Right lobe of liver (tissue), 6 donors: ENCODE measurements at regions not wholly inside any gene's neighbourhood (a gene's known extent, or its start where the extent isn't known, plus 50 kb on each side); places are given as distances from the start of the nearest gene placed in this dataset.
"Not testable (repeated sequence)": the region's sequence is repeated elsewhere in the genome, so short reads cannot be mapped to it uniquely, and the experiment has no call there.

Experiments used
- ATAC-seq, 4 donors: fragments of 200-7000 bp; cut with Tn5 transposase; one replicate each; pipeline ENCODE4 v1.9.1; 2020; ENCODE audit warnings: mild to moderate bottlenecking in 4 of 4, moderate library complexity in 4 of 4
- DNase-seq, 3 donors: peaks; one replicate each; pipeline ENCODE4 v3.0.0-alpha.2; 2020
- H3K27ac ChIP-seq, 3 donors: fragments of 200-600 bp; one replicate each; pipeline ENCODE4 v1.8.0; 2022
- H3K27me3 ChIP-seq, 2 donors: fragments of 200-600 bp; one replicate each; pipeline ENCODE4 v1.8.0; 2022
- H3K36me3 ChIP-seq, 4 donors: fragments of 200-600 bp; sonication (generic) in 1 of 4; one replicate each; pipeline versions ENCODE4 v1.5.1 to v1.8.0; 2017 to 2022; ENCODE audit warnings: control low read depth in 1 of 4
- H3K4me1 ChIP-seq, 4 donors: fragments of 200-600 bp; sonication (generic) in 1 of 4; one replicate each; pipeline versions ENCODE4 v1.5.1 to v1.8.0; 2017 to 2022; ENCODE audit warnings: control low read depth in 1 of 4
- H3K4me3 ChIP-seq, 3 donors: fragments of 200-600 bp; one replicate each; pipeline ENCODE4 v1.8.0; 2022
- H3K9me3 ChIP-seq, 4 donors: fragments of 200-600 bp; sonication (generic) in 1 of 4; one replicate each; pipeline versions ENCODE4 v1.5.1 to v1.8.0; 2017 to 2022; ENCODE audit warnings: control low read depth in 1 of 4
- CTCF ChIP-seq, 4 donors: fragments of 200-600 bp in 3 of 4; fragments of 450-650 bp in 1 of 4; IDR thresholded peaks; one replicate each; pipeline versions ENCODE4 v1.5.1 to v1.8.0; 2016 to 2022; ENCODE audit warnings: antibody characterized with exemption in 4 of 4, mild to moderate bottlenecking in 2 of 4
- POLR2A ChIP-seq: fragments of 450-650 bp; IDR thresholded peaks from one replicate; pipeline ENCODE4 v1.6.1; 2017; ENCODE audit warnings: antibody characterized with exemption, mild to moderate bottlenecking
- WGBS: methylation state at CpG from one replicate; pipeline ENCODE4 v1.1.6; 2018; ENCODE audit warnings: low coverage, low lambda C conversion rate; ENCODE audit not compliant: insufficient coverage; ENCODE audit errors: missing lambda C conversion rate; 5-methylcytosine and 5-hydroxymethylcytosine counted together
- intact Hi-C, 2 donors: fragments of 100-400 bp; cut with DNase I; formaldehyde crosslinking; loops; one replicate each; pipeline versions ENCODE4 v1.11.2 to v1.14.1; 2022
- donor health status: DM: no; HTN: yes; CAD: no.
- donor health status: DM: no; HTN: no; CAD: no.
- donor health status: DM: no; HTN: no; CAD: no.
- donor health status: DM: no; HTN: yes; CAD: no.
- donor health status: DM: no; HTN: yes; CAD: no.

DNA sequence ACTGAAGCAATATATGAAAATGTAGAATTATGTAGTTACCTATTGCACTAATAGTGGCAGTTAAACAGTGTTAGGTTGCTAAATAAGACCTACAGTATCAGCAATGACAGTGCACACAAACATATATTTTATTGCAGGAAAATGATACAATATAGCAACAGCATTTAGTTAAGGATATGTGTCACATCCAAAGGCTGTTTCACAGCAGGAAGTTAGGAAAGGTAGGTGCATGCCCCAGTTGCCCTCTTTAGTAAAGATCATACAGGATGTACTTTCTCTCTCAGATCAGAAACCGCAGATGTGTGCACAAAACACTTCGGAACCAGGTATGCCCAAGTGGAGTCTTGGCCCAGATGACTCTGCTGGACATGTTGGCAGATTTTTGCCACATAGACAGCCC is 444.1 kb downstream of the XIRP2 start:
- intact Hi-C loops: no loop called here
- ATAC-seq: no peak
- 67% methylated on average over 1 of the region's 2 CpGs for WGBS

GRCh38 chr2:167331636-167332232 is 443.5 kb downstream of the XIRP2 start:
- DNase-seq (no peak), ATAC-seq (peak in 1 of 4 donors; percentile 20)
- no peaks in the 10 kb centered on the region for H3K27me3 ChIP-seq
- H3K27ac ChIP-seq: no peak overlapping the region
- TF ChIP-seq CTCF (IDR thresholded peaks at IDR 0.05): peak in 1 of 4 donors; percentile 5
- no peak for TF ChIP-seq POLR2A
- no peaks in the 10 kb centered on the region for H3K36me3 ChIP-seq
- WGBS: no CpG with 5 or more reads among the region's 5 CpGs
- intact Hi-C loops: no loop called here
- H3K9me3 ChIP-seq: no peaks in the 10 kb centered on the region
- H3K4me3 ChIP-seq: no peak overlapping the region
- no peaks in the 10 kb centered on the region for H3K4me1 ChIP-seq

More for the DNA sequence above, 444.1 kb downstream of the XIRP2 start:
- Histone ChIP-seq H3K9me3 (no peaks in the 10 kb centered on the region), H3K27ac (no peak overlapping the region), H3K4me1 (no peaks in the 10 kb centered on the region), H3K4me3 (no peak overlapping the region), H3K27me3 (no peaks in the 10 kb centered on the region), H3K36me3 (no peaks in the 10 kb centered on the region)
- TF ChIP-seq POLR2A: no peak
- no peak for TF ChIP-seq CTCF (IDR thresholded peaks at IDR 0.05)
- DNase-seq: no peak

- H3K27ac ChIP-seq, H3K9me3 ChIP-seq, H3K4me1 ChIP-seq, intact Hi-C loops, H3K36me3 ChIP-seq, DNase-seq, H3K4me3 ChIP-seq, H3K27me3 ChIP-seq, ATAC-seq: not testable (repeated sequence)
- WGBS: 81% methylated on average over 8 of the region's 8 CpGs
Measured at GRCh38 chr2:167328808-167329207, 440.5 kb downstream of the XIRP2 start.

- DNase-seq (no peak), ATAC-seq (no peak)
- intact Hi-C loops: no loop called here
Measured at GRCh38 chr2:167322795-167323194, 434.5 kb downstream of the XIRP2 start.

GRCh38 chr2:167318581-167318980 is 430.3 kb downstream of the XIRP2 start:
- no peaks in the 10 kb centered on the region for H3K9me3 ChIP-seq
- ATAC-seq (no peak), DNase-seq (no peak)
- no peak overlapping the region for H3K27ac ChIP-seq
- no peaks in the 10 kb centered on the region for H3K27me3 ChIP-seq
- no peaks in the 10 kb centered on the region for H3K36me3 ChIP-seq
- H3K4me1 ChIP-seq: no peaks in the 10 kb centered on the region
- intact Hi-C loops: no loop called here
- no peak for TF ChIP-seq CTCF (IDR thresholded peaks at IDR 0.05)
- TF ChIP-seq POLR2A: no peak
- WGBS: 26% methylated on average over 2 of the region's 2 CpGs
- H3K4me3 ChIP-seq: no peak overlapping the region

More at GRCh38 chr2:167322795-167323194, 434.5 kb downstream of the XIRP2 start:
- H3K27me3 ChIP-seq: no peaks in the 10 kb centered on the region
- no peaks in the 10 kb centered on the region for H3K36me3 ChIP-seq
- no peaks in the 10 kb centered on the region for H3K9me3 ChIP-seq
- H3K27ac ChIP-seq: no peak overlapping the region
- H3K4me1 ChIP-seq: no peaks in the 10 kb centered on the region
- TF ChIP-seq POLR2A (no peak), CTCF (IDR thresholded peaks at IDR 0.05) (no peak)
- WGBS: 58% methylated on average over 2 of the region's 2 CpGs
- H3K4me3 ChIP-seq: no peak overlapping the region
